Fibroblast of lung (primary cell): ENCODE measurements at regions not wholly inside any gene's neighbourhood (a gene's known extent, or its start where the extent isn't known, plus 50 kb on each side); places are given as distances from the start of the nearest gene placed in this dataset.

ENCODE experiments used
- DNase-seq, 2 donors: peaks; one replicate each; pipeline versions ENCODE4 v3.0.0 to v3.0.0-alpha.2; 2010; ENCODE audit warnings: low read depth in 2 of 2
- H2AFZ ChIP-seq: 2 replicates; pipeline ENCODE4 v1.5.1; 2012; ENCODE audit warnings: low read length, control low read depth, inconsistent platforms
- H3K27ac ChIP-seq: 2 replicates; pipeline ENCODE4 v1.5.1; 2011; ENCODE audit warnings: low read length, control low read depth; ENCODE audit not compliant: insufficient read depth
- H3K27me3 ChIP-seq: 2 replicates; pipeline ENCODE4 v1.5.1; 2011; ENCODE audit warnings: mild to moderate bottlenecking, low read length; ENCODE audit not compliant: control insufficient read depth, insufficient read depth
- H3K36me3 ChIP-seq: 2 replicates; pipeline ENCODE4 v1.5.1; 2011; ENCODE audit warnings: low read length; ENCODE audit not compliant: control insufficient read depth, insufficient read depth
- H3K4me1 ChIP-seq: 2 replicates; pipeline ENCODE4 v1.5.1; 2011; ENCODE audit warnings: low read length; ENCODE audit not compliant: control insufficient read depth, insufficient read depth; ENCODE audit errors: extremely low read depth
- H3K4me2 ChIP-seq: 2 replicates; pipeline ENCODE4 v1.5.1; 2011; ENCODE audit warnings: low read length, control low read depth; ENCODE audit not compliant: insufficient read depth; ENCODE audit errors: extremely low read depth
- H3K4me3 ChIP-seq, 4 experiments: fragments of 200-600 bp in 1 of 4; sonication (generic) in 1 of 4; replicated peaks in 1 of 4; 2 replicates each; pipeline ENCODE4 v1.5.1; 2011 to 2016; ENCODE audit warnings: low read length in 4 of 4, low read depth in 3 of 4, mild to moderate bottlenecking in 3 of 4, control low read depth in 2 of 4, inconsistent platforms in 1 of 4, mixed read lengths in 1 of 4; ENCODE audit not compliant: insufficient read depth in 1 of 4; ENCODE audit errors: control extremely low read depth in 1 of 4
- H3K79me2 ChIP-seq: 2 replicates; pipeline ENCODE4 v1.5.1; 2012; ENCODE audit warnings: mild to moderate bottlenecking, low read length, inconsistent platforms; ENCODE audit not compliant: control insufficient read depth, insufficient read depth
- H3K9ac ChIP-seq: 2 replicates; pipeline ENCODE4 v1.5.1; 2011; ENCODE audit warnings: mild to moderate bottlenecking, low read length, control low read depth; ENCODE audit not compliant: insufficient read depth
- H3K9me3 ChIP-seq: 2 replicates; pipeline ENCODE4 v1.5.1; 2012; ENCODE audit warnings: low read depth, low read length; ENCODE audit not compliant: control insufficient read depth, insufficient read depth
- H4K20me1 ChIP-seq: 2 replicates; pipeline ENCODE4 v1.5.1; 2011; ENCODE audit warnings: low read length; ENCODE audit not compliant: control insufficient read depth, insufficient read depth; ENCODE audit errors: extremely low read depth
- CTCF ChIP-seq, 2 donors: IDR thresholded peaks in 1 of 2; conservative IDR thresholded peaks in 1 of 2; 1 replicate in 1 of 2; 2 replicates in 1 of 2; pipeline ENCODE4 v1.5.1; 2011 to 2012; ENCODE audit warnings: low read length in 2 of 2, control low read depth in 1 of 2, inconsistent platforms in 1 of 2, low read depth in 1 of 2, mild to moderate bottlenecking in 1 of 2
- EZH2 ChIP-seq: IDR thresholded peaks from 2 replicates; pipeline ENCODE4 v1.5.1; 2012; ENCODE audit warnings: low read length, control low read depth, mild to moderate bottlenecking; ENCODE audit errors: missing control alignments

DNA sequence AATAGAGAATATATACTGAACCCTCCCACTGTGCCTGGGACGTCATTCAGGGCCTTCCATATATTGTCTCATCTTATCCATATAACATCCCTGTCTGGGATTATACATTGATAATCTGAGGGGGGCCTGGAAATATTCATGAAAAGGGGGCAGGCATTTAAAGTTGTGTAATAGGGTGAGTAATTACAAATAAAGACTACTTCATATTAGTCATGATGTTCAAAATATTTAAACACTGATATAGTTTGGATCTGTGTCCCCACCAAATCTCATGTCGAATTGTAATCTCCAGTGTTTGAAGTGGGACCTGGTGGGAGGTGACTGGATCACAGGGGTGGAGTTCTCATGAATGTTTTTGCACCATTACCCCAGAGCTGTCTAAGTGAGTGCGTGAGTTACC, 97.8 kb downstream of the AQP9 start:
- no peak overlapping the region for H3K9ac ChIP-seq
- TF ChIP-seq CTCF (conservative IDR thresholded peaks at IDR 0.05 in 1 of 2, IDR thresholded peaks at IDR 0.05 in 1 of 2; ENCODE audit: low read depth in 1 of 2, low read length in 2 of 2) (no peak), EZH2 (no peak)
- DNase-seq: no peak
- no peaks in the 10 kb centered on the region for H3K4me1 ChIP-seq
- no peak overlapping the region for H3K27ac ChIP-seq
- H3K4me2 ChIP-seq: no peak overlapping the region
- no peaks in the 10 kb centered on the region for H3K79me2 ChIP-seq
- H3K36me3 ChIP-seq: no peaks in the 10 kb centered on the region
- H2AFZ ChIP-seq: no peak overlapping the region
- no peaks in the 10 kb centered on the region for H3K9me3 ChIP-seq
- H3K4me3 ChIP-seq: no peak overlapping the region
- H3K27me3 ChIP-seq: no peaks in the 10 kb centered on the region
- no peaks in the 10 kb centered on the region for H4K20me1 ChIP-seq

DNA sequence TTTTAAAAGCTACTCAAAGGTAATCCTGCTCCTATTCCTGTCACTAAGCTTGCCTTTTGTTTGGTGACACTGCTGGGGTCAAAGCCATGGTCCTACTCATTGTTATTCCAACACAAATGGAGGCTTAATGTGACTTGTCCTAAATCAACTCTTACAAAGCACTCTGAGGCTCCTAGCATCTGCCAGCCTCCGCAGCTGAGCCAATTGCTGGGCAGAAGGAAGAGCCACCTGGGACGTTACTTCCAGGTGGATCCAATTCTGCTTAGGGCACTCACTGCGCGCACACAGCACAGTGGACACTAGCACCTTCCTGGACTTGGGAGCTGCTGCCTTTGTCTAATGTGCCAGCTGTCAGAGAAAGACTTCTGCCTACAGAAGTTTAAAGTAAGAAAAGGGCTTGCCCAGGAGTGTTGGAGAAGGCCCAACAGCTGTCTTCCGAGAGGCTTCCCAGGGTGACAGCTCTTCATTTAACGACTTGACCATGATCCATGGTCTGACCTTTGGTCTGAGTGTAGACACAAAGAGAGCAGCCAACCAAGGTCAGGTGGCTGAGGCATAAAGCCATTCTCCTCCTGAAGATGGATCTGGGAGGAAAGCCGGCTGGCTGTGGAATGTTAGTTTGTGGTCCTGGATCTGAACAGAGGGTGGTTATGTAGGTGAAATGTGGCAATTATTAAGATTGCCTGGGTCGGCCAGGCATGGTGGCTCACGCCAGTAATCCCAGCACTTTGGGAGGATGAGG, 102.2 kb downstream of the AQP9 start:
- Histone ChIP-seq H3K79me2 (no peaks in the 10 kb centered on the region), H2AFZ (no peak overlapping the region), H3K4me3 (no peak overlapping the region), H3K4me2 (no peak overlapping the region), H3K9ac (no peak overlapping the region), H3K9me3 (no peaks in the 10 kb centered on the region), H4K20me1 (no peaks in the 10 kb centered on the region), H3K36me3 (no peaks in the 10 kb centered on the region), H3K4me1 (no peaks in the 10 kb centered on the region), H3K27me3 (peaks cover 8% of the 10 kb centered on the region), H3K27ac (no peak overlapping the region)
- no peak for DNase-seq
- TF ChIP-seq CTCF (conservative IDR thresholded peaks at IDR 0.05 in 1 of 2, IDR thresholded peaks at IDR 0.05 in 1 of 2; ENCODE audit: low read depth in 1 of 2, low read length in 2 of 2) (no peak), EZH2 (no peak)

DNA sequence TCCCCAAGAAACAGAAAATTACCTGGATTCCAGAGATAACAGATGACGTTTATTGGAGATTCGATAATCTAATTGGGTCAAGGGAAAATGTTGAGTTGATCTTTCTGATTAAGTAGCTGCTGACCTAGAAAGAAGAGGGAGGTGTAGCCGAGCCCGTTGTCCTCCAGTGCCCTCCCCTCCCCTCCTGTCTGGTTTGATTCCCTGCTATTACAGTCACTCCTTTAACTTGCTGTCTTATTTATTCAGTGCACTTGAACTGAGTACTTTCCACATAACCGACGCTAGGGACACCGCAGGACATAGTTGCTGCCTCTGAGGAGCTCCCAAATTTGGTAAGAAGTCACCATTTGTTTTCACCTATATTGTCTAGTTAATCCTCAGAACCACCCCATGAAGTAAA, 103.7 kb downstream of the AQP9 start:
- Histone ChIP-seq H3K9ac (no peak overlapping the region), H3K9me3 (no peaks in the 10 kb centered on the region), H3K4me3 (no peak overlapping the region), H3K27ac (no peak overlapping the region), H3K4me1 (no peaks in the 10 kb centered on the region), H3K36me3 (no peaks in the 10 kb centered on the region), H4K20me1 (no peaks in the 10 kb centered on the region), H3K27me3 (peaks cover 8% of the 10 kb centered on the region), H3K79me2 (no peaks in the 10 kb centered on the region), H2AFZ (no peak overlapping the region), H3K4me2 (no peak overlapping the region)
- TF ChIP-seq EZH2 (no peak), CTCF (conservative IDR thresholded peaks at IDR 0.05 in 1 of 2, IDR thresholded peaks at IDR 0.05 in 1 of 2; ENCODE audit: low read depth in 1 of 2, low read length in 2 of 2) (no peak)
- DNase-seq: no peak
